ENCODE measurements at regions not wholly inside any gene's neighbourhood (a gene's known extent, or its start where the extent isn't known, plus 50 kb on each side); places are given as distances from the start of the nearest gene placed in this dataset.

DNA sequence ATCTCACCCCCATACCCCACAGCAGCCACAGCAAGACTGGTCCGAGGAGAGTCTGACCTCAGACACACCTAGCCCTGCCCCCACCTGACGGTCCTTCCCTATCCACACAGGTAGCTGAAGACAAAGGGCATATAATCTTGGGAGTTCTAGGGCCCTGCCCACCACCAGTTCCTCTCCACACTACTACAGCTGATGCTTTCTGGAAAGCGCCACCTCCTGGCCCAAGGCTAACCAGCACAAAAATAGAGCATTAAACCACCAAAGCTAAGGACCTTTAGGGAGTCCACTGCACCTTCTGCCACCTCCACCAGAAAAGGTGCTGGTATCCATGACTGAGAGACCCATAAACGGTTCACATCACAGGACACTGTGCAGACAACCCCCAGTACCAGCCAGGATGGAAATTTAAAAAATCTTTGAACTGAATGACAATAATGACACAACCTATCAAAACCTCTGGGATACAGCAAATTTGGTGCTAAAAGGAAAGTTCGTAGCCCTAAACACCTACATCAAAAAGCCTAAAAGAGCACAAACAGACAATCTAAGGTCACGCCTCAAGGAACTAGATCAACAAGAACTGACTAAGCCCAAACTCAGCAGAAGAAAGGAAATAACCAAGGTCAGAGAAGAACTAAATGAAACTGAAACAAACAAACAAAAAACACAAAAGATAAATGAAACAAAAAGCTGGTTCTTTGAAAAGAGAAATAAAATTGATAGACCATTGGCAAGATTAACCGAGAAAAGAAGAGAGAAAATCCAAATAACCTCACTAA lies 122.1 kb upstream of the TPRG1 start:
- no peak for DNase-seq

- DNase-seq = no peak
These were observed 118.4 kb upstream of the TPRG1 start for GRCh38 chr3:189053322-189053721.

- no peak for DNase-seq
These were observed 115.0 kb upstream of the TPRG1 start for GRCh38 chr3:189056646-189057335.

DNA sequence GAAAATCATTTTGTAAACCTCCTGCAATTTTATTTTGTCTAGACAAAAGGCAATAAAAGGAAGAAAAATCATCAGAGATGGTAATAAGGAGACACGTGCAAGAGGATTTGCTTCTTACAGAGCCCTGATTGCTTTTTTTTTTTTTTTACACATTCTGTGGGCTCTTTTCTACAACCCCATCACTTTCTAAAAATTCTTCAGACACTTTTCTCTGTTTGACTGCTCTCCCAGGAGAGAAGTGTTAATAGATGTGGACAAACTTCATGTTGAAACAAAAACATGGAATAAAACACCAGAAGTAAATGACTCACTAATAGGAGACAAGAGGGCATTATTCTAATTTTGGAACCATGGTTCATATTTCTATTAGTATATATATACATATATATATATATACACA lies 114.4 kb upstream of the TPRG1 start:
- no peak for DNase-seq

DNA sequence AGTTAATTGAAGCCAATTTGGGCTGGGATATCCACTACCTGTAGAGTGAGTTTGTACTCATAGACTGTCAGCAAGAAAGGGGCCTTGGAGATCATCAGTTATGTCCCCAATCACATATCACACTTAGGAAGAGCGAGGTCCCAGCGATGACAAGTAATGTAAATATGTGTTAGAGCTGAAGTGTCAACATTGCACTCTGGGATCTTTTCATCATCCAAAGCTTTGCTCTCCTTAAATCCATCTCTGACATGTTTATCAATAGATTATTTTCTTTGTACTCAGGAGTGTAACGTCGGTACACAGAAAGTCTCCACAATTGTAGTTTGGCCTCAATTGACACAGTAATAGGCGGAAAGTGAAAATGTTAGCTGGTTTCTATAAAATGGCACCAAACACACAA lies 113.7 kb upstream of the TPRG1 start:
- DNase-seq = no peak

- no peak for DNase-seq
These were observed 100.8 kb upstream of the TPRG1 start for GRCh38 chr3:189070965-189071364.

- no peak for DNase-seq
These were observed 100.3 kb upstream of the TPRG1 start for GRCh38 chr3:189071446-189071845.

- DNase-seq = no peak
These were observed 95.3 kb upstream of the TPRG1 start for GRCh38 chr3:189076449-189076848.

- DNase-seq = no peak
These were observed 91.0 kb upstream of the TPRG1 start for GRCh38 chr3:189080745-189081144.

GRCh38 chr3:189082666-189083427 lies 88.9 kb upstream of the TPRG1 start:
- DNase-seq = no peak

- DNase-seq = no peak
These were observed 87.2 kb upstream of the TPRG1 start for GRCh38 chr3:189084620-189085019.

DNA sequence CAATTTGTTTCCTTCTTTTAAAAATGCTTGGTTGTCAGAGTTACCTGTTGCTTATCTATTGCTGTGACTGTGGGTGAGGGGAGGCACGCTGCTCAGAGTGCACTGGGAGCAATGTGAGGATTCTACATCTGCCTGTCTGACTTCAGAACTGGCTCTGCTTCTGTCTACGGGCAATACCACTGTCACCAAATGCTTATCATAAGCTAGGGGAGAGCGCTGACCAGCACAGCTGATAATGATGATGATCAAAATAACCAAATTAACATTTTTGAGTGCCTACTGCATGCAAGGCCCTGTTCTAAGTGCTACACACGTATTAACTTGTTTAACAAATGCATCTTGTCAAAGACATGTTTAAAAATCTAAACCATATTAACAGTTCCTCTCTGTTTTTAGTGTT lies 79.2 kb upstream of the TPRG1 start:
- DNase-seq = no peak

- no peak for DNase-seq
These were observed 77.2 kb upstream of the TPRG1 start for GRCh38 chr3:189094539-189094938.

- no peak for DNase-seq
These were observed 75.7 kb upstream of the TPRG1 start for GRCh38 chr3:189096092-189096491.

DNA sequence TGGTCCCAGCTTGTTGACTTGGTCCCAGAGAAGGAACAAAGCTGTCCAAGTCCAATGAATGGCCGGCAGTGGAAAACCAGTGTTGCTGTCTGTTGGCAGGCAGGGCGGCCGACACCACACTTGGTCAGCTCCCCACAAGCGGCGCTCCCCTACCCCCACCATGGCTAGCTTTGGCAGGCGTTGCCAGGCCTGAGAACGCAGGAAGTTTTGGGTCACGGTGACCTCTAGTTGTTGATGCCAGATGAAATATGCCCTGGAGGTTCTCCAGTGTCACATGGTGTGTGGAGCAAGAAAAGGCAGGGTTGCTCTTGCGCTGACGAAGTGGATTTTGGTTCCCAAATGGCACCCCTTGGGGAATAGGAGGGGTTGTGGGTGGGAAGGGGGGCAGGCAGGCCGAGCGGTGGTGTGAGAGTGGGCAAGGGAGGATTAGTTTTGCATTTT lies 72.7 kb upstream of the TPRG1 start:
- DNase-seq = no peak

DNA sequence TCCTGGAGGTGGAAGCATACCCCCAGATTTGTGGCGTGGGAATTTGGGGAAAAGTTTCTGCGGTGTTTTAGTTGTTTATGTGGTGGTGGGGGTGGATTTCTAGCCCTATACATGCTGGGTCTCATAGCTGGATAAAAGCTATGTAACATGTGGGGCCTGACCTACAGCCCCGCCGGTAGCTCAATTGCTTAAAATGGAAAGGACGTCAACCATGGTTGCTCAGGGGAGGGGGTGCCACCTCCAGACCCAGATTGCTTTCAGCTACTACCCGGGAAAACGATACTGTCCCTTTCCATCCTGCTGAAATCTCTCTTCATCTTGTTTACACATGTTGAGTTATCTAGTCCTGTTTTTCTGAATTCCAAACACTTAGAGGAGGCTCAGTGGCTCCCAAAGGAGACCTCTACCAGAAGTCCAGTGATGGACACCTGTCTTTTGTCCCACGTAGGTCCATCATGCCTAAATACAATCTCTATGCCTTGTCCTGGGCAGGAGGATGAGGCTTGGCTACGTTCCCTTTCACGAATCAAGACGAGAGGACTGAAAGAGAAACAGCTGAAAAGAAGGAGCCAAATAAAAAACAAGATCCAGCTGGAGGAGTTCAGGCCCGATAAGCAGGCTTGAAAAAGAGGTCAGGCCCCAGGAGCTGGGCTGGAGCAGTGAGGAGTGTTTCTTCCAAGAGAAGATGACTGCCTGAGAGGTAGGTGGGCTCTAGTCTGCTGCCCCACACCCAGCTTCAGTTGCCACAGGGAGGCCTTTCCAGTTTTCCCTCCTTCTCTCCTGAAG lies 72.1 kb upstream of the TPRG1 start:
- no peak for DNase-seq

DNA sequence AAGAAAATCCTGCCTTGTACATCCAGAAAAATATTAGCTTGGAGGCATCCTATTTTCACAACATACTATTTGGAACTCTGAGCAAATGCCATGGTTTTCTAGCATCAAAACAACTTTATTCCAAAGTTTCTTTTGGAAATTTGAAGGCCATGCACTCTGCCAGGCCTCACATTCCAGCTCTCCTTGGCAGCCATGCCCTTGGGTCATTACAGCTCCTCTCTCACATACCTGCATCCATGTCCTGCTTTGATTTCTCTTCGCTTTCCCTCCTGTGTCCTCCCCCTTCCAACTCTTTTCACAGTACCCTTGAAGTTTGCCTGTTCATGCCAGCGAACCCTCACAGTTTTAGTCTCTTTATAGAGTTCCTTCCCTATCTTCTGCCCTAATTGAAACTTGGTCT lies 70.9 kb upstream of the TPRG1 start:
- DNase-seq = no peak

DNA sequence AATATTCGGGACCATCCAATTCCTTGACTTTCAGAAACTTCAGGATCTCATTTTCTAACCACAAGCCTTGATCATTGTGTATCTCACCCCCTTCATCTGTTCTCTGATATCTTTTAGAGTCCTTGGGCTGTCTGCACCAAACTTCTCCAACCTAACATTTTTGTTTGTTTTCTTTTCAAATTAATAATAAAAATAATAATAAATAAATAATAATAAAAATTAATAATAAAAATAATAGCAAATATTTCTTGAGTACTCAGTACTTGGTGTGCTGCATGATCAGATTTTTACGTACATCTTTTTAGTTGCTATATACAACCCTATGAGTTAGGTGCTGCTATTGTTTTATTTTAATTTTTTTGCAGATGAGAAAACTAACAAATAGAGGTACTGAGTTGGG lies 70.2 kb upstream of the TPRG1 start:
- DNase-seq = no peak

- DNase-seq = no peak
These were observed 68.6 kb upstream of the TPRG1 start for GRCh38 chr3:189103208-189103607.

GRCh38 chr3:189108067-189108466 lies 63.7 kb upstream of the TPRG1 start:
- no peak for DNase-seq

DNA sequence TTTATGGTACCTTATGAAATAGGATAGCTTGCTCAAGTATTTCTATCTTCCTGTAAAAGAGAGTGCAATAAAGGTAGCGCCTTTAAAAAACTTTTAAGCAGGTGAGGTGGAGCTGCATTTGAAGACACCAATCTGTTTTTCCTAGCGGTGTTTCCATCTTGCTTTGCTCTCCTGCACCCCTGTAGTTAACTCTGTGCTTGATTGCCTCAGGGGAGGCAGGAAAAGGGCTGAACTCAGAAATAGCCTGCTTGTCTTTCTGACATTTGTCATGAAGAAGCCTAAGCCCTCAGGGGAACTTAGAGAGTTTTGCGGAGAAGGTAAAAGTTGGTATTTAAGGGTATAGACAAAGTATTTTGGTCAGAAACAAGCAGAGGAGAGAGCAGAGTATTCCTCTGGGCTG lies 63.0 kb upstream of the TPRG1 start:
- no peak for DNase-seq

DNA sequence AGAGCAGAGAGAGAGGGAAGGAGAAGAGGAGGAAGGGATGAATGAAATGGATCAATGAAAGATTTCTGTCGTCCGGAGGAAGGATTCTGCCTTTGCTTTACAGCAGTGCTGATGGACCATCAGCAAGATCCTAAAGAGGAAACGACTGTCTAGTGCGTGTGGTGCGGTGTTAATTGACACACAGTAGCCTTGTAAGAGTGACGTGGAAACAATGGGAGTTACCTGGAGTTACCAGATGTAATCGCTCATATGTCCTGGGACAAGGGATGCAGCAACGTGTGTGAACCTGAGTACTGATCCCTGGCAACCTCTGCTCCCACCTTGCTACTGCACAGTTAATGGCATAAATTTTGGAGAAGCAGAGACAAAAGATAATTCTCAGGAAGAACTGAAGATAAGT lies 62.6 kb upstream of the TPRG1 start:
- DNase-seq = no peak

DNA sequence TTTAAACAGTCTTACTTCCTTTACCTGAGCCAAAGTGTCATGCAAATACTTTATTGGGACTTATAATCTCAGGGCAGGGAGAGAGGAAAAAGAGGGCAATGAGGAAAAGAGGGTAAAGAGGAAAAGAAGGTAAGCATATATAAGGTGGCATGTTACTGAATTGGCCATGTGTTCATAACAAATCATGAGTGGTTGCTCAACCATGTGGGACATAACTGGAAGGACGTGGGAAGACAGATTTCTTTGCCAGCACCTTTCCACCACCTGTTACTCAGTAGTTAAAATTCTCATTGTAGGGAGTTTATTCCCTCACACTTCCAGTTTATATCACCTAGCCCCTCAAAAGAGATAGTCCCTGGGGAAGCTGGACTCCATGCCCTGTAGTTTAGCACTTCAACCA lies 54.7 kb upstream of the TPRG1 start:
- no peak for DNase-seq

Data from hippocampal formation (tissue), 2 donors.